ENCODE measurements at regions not wholly inside any gene's neighbourhood (a gene's known extent, or its start where the extent isn't known, plus 50 kb on each side); places are given as distances from the start of the nearest gene placed in this dataset.

DNA sequence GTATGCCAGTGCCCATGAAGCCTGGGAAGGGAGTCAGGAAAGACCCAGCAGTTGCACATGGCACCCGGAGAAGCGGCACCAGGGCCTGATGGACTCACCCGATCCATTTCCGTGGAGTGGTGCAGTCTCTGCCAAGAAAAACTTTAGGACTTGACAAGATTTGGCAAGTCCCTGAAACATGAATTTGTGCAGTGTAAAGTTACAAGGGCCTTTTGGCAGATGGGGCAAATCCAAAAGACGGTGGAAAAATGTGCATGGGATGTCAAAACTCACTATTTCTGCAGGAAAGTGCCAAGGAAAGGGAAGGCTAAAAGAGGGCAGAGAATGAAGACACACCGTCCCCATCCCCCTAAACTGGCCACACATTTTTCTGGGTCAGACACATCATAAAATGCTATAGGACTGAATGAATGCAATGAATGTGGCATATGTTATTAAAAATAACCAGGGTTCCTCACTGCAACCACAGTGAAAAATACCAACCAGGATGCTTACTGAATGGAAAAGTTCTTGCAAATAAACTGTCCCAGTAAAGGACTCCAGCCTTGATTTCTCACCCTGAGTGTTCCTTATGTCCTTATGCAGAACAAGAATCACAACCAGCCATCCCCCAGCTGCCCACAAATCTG, 173.5 kb upstream of the SIX2 start:
- Histone ChIP-seq H3K9me3 (no peaks in the 10 kb centered on the region), H3K4me1 (ENCODE audit: control insufficient read depth in 1 of 2, low read depth in 2 of 2) (peaks cover 0 to 13% of the 10 kb centered on the region in 2 donors), H3K27ac (no peak overlapping the region), H3K36me3 (no peaks in the 10 kb centered on the region), H3K27me3 (replicated peaks; ENCODE audit: insufficient read depth) (no peaks in the 10 kb centered on the region), H3K4me3 (no peak overlapping the region)
- no peak for ATAC-seq (ENCODE audit: insufficient number of reproducible peaks, low FRiP score, low read depth)
- no peak for DNase-seq (ENCODE audit: low spot score)
- TF ChIP-seq, protein P1, sequence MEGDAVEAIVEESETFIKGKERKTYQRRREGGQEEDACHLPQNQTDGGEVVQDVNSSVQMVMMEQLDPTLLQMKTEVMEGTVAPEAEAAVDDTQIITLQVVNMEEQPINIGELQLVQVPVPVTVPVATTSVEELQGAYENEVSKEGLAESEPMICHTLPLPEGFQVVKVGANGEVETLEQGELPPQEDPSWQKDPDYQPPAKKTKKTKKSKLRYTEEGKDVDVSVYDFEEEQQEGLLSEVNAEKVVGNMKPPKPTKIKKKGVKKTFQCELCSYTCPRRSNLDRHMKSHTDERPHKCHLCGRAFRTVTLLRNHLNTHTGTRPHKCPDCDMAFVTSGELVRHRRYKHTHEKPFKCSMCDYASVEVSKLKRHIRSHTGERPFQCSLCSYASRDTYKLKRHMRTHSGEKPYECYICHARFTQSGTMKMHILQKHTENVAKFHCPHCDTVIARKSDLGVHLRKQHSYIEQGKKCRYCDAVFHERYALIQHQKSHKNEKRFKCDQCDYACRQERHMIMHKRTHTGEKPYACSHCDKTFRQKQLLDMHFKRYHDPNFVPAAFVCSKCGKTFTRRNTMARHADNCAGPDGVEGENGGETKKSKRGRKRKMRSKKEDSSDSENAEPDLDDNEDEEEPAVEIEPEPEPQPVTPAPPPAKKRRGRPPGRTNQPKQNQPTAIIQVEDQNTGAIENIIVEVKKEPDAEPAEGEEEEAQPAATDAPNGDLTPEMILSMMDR (IDR thresholded peaks at IDR 0.05), result no peak

DNA sequence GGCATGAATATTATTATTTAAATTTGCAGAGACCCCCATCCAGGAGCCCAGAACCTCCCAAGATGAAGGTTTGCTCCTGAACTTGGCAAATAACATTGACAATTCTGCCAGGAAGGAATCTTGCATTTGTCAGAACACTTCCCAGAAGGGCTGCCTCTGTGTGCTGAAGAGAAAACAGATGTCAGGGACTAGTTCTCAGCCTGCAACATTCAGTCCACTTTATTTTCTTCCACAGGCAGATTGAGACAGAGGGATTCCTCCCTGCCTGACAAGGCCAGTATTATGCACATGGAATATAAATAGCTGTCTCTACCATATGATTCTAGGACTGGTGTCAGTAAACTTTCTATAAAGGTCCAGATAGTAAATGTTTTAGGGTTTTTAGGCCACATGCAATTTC, 171.5 kb upstream of the SIX2 start:
- Histone ChIP-seq H3K4me1 (ENCODE audit: control insufficient read depth in 1 of 2, low read depth in 2 of 2) (peaks cover 0 to 13% of the 10 kb centered on the region in 2 donors), H3K9me3 (no peaks in the 10 kb centered on the region), H3K4me3 (no peak overlapping the region), H3K27ac (no peak overlapping the region), H3K27me3 (replicated peaks; ENCODE audit: insufficient read depth) (no peaks in the 10 kb centered on the region), H3K36me3 (no peaks in the 10 kb centered on the region)
- no peak for ATAC-seq (ENCODE audit: insufficient number of reproducible peaks, low FRiP score, low read depth)
- DNase-seq (ENCODE audit: low spot score), result no peak
- TF ChIP-seq, protein P1 (IDR thresholded peaks at IDR 0.05), result no peak

DNA sequence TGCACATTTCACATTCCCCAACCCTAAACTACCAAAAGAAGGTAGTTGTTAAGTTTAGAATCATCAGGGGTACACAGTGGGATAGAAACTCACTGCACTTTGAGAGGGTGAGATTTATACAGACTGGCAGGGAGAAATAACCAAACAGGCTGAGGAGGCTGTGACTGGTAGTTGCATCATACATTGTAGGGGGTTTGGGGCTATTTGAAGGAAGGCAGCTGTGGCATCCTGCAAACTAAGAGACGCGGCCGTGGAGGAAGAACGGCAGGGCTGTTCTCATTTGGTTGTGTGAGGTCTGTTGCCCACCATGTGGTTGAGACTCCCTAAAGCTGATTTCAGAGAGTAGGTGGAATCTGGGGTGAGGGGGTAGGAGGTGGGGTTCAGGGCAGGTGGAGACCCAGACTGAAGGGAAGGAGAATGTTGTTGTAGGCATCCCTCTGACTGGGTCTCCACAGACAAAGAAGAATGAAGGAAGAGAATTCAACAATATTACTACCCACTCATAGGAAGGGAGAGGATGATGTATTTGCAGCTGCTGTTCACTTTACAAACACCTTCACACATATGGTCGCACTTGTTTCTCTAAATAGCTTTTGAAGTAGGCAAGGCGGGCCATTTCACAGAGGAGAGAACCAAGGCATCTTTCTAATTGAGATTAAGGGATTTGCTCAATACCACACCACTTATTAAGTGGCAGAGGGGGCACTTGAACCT, 170.9 kb upstream of the SIX2 start:
- TF ChIP-seq, protein P1 (IDR thresholded peaks at IDR 0.05), result no peak
- no peaks in the 10 kb centered on the region for H3K36me3 ChIP-seq
- no peak overlapping the region for H3K27ac ChIP-seq
- peaks cover 0 to 13% of the 10 kb centered on the region in 2 donors for H3K4me1 ChIP-seq (ENCODE audit: control insufficient read depth in 1 of 2, low read depth in 2 of 2)
- H3K4me3 ChIP-seq, result no peak overlapping the region
- no peak for DNase-seq (ENCODE audit: low spot score)
- no peaks in the 10 kb centered on the region for H3K27me3 ChIP-seq (replicated peaks; ENCODE audit: insufficient read depth)
- H3K9me3 ChIP-seq, result no peaks in the 10 kb centered on the region
- ATAC-seq (ENCODE audit: insufficient number of reproducible peaks, low FRiP score, low read depth), result no peak

DNA sequence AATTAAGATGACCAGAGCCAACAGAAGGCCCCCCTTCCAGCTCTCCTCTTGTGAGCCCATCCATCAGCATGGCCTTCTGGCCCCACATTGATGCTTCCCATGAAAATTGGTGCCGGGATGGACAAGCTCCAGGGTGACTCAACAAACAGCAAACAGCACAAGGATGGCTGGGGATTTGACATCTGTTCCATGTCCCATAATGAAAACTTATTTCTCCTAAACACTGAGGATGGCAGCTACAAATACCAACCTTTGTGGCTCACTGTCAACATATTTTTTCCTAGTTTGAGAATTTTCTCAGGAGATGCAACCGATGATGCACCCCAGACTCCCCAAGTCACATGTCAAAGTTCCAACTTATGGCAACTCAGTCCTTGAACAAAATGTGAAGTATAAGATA, 169.6 kb upstream of the SIX2 start:
- no peaks in the 10 kb centered on the region for H3K36me3 ChIP-seq
- H3K4me1 ChIP-seq (ENCODE audit: control insufficient read depth in 1 of 2, low read depth in 2 of 2), result peaks cover 0 to 18% of the 10 kb centered on the region in 2 donors
- no peaks in the 10 kb centered on the region for H3K27me3 ChIP-seq (replicated peaks; ENCODE audit: insufficient read depth)
- TF ChIP-seq, protein P1 (IDR thresholded peaks at IDR 0.05), result no peak
- H3K27ac ChIP-seq, result no peak overlapping the region
- no peak for DNase-seq (ENCODE audit: low spot score)
- no peak for ATAC-seq (ENCODE audit: insufficient number of reproducible peaks, low FRiP score, low read depth)
- H3K4me3 ChIP-seq, result no peak overlapping the region
- no peaks in the 10 kb centered on the region for H3K9me3 ChIP-seq

DNA sequence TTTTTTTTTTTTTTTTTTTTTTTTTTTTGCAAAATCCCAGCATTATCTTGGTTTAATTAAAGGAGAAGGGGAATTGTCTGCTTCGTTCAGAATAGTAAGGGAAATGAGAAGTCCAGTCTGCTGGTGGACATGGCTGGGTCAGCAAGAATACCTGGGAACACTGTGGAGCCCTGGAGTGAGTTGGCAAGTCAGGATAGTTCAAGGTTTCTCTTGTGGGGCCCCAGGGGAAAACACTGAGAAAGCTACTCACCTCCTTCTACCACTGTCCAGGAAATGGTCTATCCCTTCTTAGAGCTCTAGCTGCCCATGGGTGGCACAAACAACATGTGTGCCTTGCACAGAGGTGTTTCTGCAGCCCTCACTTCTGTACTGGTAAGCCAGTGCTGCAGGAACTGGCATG, 169.1 kb upstream of the SIX2 start:
- Histone ChIP-seq H3K27ac (no peak overlapping the region), H3K27me3 (replicated peaks; ENCODE audit: insufficient read depth) (no peaks in the 10 kb centered on the region), H3K9me3 (no peaks in the 10 kb centered on the region), H3K4me3 (no peak overlapping the region), H3K36me3 (no peaks in the 10 kb centered on the region), H3K4me1 (ENCODE audit: control insufficient read depth in 1 of 2, low read depth in 2 of 2) (peaks cover 0 to 21% of the 10 kb centered on the region in 2 donors)
- ATAC-seq (ENCODE audit: insufficient number of reproducible peaks, low FRiP score, low read depth), result no peak
- no peak for DNase-seq (ENCODE audit: low spot score)
- TF ChIP-seq, protein P1 (IDR thresholded peaks at IDR 0.05), result no peak

All from thoracic aorta (tissue), 2 donors.